ENCODE measurements at regions not wholly inside any gene's neighbourhood (a gene's known extent, or its start where the extent isn't known, plus 50 kb on each side); places are given as distances from the start of the nearest gene placed in this dataset.
"Not testable (repeated sequence)": the region's sequence is repeated elsewhere in the genome, so short reads cannot be mapped to it uniquely, and the experiment has no call there.

DNA sequence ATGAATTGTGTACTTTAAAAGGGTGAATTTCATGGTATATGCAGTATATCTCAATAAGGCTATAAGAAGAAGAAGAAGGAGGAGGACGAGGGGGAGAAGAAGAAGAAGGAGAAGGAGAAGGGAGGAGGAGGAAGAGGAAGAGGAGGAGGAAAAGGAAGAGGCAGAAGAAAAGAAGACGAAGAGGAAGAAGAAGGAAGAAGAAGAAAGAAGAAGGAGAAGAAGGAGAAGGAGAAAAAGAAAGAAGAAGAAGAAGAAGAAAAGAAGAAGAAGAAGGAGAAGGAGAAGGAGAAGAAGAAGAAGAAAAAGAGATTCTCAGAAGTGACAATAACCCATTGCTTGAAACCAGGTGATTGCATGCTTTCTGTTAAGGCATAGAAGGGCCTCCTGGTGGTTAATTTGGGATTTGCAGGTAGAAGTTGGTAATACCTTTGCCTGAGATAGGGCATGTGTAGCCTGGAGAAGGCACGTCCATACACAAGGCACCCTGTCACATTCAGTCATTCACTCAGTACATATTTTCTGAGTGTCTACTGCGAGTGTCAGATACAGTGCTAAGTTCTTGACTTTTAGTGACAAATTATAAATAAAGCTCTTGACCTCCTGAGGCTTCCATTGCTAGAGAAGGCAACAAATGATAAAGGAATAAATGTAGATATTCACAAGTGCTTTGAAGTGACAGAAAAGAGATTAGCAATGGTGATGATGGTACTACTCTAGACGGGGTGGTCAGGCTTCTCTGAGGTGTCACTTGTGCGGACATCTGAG, 231.3 kb downstream of the NPR3 start:
- Mint-ChIP-seq H3K27me3 (ENCODE audit: low read depth) (no peaks in the 10 kb centered on the region), H3K4me1 (ENCODE audit: low read depth) (no peaks in the 10 kb centered on the region), H3K36me3 (ENCODE audit: insufficient read depth) (no peaks in the 10 kb centered on the region), H3K4me3 (no peak overlapping the region), H3K9me3 (peaks cover 3% of the 10 kb centered on the region)
- ATAC-seq = no peak
- no peak for DNase-seq

DNA sequence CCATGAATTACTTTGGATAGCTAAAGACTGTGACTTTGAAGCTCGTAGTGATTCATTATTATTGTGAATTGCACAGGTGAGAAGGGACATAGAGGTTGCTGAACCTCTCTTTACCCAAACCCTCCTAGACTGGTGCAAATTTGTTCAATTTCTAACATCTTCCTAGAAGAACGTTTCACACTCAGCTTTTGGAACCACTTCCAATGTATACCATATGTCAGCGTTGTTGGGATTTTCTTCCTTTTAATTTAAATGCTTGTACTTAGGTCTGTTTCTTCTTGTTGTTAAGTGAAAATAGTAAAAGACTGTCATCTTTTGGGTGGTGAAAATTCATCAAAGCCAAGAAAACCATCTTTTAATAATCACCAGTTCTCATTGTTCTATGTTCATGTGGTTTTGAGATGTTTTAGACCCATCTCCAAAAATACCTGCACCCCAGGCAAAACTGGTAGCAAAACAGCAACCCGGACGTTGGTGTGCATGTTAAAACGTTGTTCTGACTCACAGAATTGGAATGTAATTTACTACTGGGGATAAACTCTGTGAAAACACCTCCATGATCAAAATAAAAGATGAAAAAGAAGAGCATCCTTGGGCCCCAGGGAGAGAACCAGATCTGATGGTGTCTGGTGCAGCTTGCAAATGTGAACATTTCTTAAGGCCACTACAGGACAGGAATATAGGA, 238.3 kb downstream of the NPR3 start:
- Mint-ChIP-seq H3K36me3 (ENCODE audit: insufficient read depth) (no peaks in the 10 kb centered on the region), H3K27me3 (ENCODE audit: low read depth) (no peaks in the 10 kb centered on the region), H3K4me3 (no peak overlapping the region), H3K9me3 (no peaks in the 10 kb centered on the region), H3K4me1 (ENCODE audit: low read depth) (no peaks in the 10 kb centered on the region)
- DNase-seq (no peak), ATAC-seq (no peak)

DNA sequence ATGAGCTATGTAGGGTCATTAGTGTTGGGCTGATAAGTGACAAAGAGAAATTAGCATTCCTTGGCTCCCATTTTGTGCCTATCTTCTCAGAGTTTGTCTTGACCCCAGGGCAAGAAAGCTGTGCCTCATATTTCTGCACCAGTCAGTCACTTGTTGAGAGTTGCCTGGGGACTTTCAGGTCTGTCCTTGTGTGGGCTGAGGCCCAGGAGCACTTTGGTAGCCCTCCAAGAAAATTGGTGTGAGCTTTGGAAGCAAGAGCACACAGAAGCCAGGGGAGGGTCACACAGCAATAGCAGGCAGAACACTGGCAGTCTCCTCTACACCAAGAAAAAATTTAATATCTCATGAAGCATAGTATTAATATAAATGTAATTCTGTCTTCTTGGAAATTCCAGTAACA, 239.9 kb downstream of the NPR3 start:
- Mint-ChIP-seq H3K4me3 (no peak overlapping the region), H3K9me3 (no peaks in the 10 kb centered on the region), H3K36me3 (ENCODE audit: insufficient read depth) (no peaks in the 10 kb centered on the region), H3K27me3 (ENCODE audit: low read depth) (no peaks in the 10 kb centered on the region), H3K4me1 (ENCODE audit: low read depth) (no peaks in the 10 kb centered on the region)
- ATAC-seq (no peak), DNase-seq (no peak)

DNA sequence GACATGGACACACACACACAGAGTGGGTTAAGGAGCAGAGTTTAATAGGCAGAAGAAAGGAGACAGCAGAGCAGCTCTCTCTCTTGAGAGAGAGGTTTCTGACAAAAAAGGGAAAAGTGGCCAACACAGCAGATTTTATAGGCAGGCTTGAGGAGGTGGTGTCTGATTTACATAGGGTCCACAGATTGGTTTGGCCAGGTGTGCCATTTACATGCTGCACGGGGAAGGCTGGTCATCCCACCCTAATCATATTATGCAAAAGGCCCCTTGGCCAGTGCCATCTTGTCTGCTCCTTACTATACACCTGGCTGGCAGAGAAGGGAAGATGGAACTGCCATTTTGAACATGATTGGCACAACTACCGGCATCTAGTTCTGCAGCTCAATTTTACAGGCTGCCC, 240.8 kb downstream of the NPR3 start:
- peaks cover 3% of the 10 kb centered on the region for H3K9me3 Mint-ChIP-seq
- H3K4me1 Mint-ChIP-seq (ENCODE audit: low read depth) = no peaks in the 10 kb centered on the region
- ATAC-seq = no peak
- H3K36me3 Mint-ChIP-seq (ENCODE audit: insufficient read depth) = no peaks in the 10 kb centered on the region
- no peaks in the 10 kb centered on the region for H3K27me3 Mint-ChIP-seq (ENCODE audit: low read depth)
- DNase-seq = no peak
- no peak overlapping the region for H3K4me3 Mint-ChIP-seq

DNA sequence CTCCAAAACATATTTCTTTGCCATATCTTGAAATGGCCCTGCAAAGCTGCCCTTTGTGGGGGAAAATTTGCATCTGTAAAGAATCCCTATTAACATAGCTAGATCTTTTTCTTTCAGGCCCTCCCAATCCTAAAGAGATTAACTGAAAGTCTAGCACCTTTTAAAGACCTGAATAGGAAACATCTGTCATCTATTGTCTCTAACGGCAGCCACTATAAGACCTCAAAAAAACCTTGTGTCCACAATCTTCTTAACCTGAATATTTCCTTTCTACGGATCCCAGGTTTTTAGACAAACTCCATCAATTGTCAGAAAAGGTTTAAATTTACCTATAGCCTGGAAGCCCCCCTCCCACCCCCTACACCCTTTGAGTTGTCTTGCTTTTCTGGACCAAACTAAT, 241.3 kb downstream of the NPR3 start:
- DNase-seq; H3K4me1 Mint-ChIP-seq (ENCODE audit: low read depth); H3K4me3 Mint-ChIP-seq; H3K36me3 Mint-ChIP-seq (ENCODE audit: insufficient read depth); H3K9me3 Mint-ChIP-seq; H3K27me3 Mint-ChIP-seq (ENCODE audit: low read depth); ATAC-seq: not testable (repeated sequence)

DNA sequence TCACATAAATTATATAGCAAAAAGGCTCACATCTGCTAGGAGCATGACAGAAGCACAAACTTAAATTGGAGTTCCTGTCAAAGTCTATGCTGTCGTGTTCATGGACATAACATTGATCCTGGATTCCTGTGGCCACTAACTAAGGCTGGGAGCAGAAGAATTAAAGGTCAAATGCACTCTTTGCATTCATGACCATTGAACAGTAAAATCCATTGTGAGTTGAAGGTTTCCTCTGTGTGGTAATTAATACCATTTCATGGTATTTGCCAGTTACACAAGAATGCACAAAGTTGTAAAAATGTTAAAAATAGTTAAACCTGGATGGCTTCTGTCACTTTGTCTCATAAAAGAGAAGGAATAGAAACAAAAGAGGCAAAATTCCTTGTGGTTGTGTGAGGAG, 242.6 kb downstream of the NPR3 start:
- H3K27me3 Mint-ChIP-seq (ENCODE audit: low read depth) = no peaks in the 10 kb centered on the region
- ATAC-seq (no peak), DNase-seq (no peak)

DNA sequence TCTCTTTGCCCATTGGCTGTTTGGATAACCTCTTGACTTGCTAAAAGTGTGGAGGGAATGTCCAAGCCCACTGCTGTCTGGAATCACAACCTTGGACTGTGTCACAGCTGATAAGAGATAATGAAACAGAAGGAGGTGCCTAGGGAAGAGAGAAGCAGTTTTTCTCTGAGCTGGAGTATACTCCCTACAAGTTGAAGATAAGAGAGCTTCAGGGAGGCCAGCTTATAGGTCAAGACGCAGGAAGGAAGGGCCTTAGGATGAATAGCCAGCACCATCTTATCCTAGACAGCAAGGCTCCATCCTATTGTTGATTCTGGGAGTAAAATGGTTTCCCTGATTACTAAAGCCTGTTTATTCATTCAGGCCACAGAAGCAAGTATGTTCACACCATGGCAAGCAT, 244.7 kb downstream of the NPR3 start:
- no peaks in the 10 kb centered on the region for H3K36me3 Mint-ChIP-seq (ENCODE audit: insufficient read depth)
- no peaks in the 10 kb centered on the region for H3K27me3 Mint-ChIP-seq (ENCODE audit: low read depth)

More for the DNA sequence above, 242.6 kb downstream of the NPR3 start:
- H3K9me3 Mint-ChIP-seq = peaks cover 10% of the 10 kb centered on the region
- H3K4me3 Mint-ChIP-seq = no peak overlapping the region
- H3K36me3 Mint-ChIP-seq (ENCODE audit: insufficient read depth) = no peaks in the 10 kb centered on the region
- H3K4me1 Mint-ChIP-seq (ENCODE audit: low read depth) = no peaks in the 10 kb centered on the region

DNA sequence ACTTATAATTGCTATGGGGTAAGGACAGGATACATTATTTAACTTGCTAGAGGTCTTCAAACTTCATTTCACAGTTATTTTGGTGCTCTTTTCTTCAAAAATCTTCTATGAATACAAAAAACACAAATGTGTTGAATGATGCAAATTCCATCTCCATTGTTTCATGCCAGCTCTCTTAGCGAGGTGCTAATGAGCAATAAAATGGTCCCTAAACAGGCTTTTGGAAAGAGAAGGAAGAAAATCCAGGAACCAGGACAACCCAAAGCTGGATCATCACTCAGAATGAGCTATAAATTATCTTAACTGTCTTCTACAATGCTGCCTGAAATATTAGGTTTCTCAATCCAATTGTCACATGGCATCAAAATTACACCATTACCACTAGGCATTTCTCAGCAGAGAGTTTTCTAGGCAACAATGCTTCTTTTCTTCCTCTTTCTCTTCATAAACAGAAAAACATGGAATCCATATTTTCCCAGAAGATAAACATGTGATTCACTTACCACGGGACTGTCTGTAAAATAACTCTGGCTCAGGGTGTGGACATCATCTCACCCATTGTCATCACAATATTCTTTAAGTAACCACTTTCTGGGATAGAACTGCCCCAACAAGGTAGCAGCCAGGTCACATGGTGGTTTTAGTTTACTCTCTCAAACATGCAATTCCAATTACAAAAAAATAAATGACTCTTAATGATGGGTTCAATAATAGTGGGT, 249.4 kb downstream of the NPR3 start:
- H3K9me3 Mint-ChIP-seq = peaks cover 13% of the 10 kb centered on the region
- ATAC-seq (no peak), DNase-seq (no peak)
- H3K4me3 Mint-ChIP-seq = no peak overlapping the region
- no peaks in the 10 kb centered on the region for H3K4me1 Mint-ChIP-seq (ENCODE audit: low read depth)
- no peaks in the 10 kb centered on the region for H3K36me3 Mint-ChIP-seq (ENCODE audit: insufficient read depth)
- no peaks in the 10 kb centered on the region for H3K27me3 Mint-ChIP-seq (ENCODE audit: low read depth)

More for the DNA sequence above, 244.7 kb downstream of the NPR3 start:
- Mint-ChIP-seq H3K9me3 (peaks cover 10% of the 10 kb centered on the region), H3K4me1 (ENCODE audit: low read depth) (no peaks in the 10 kb centered on the region), H3K4me3 (no peak overlapping the region)
- no peak for DNase-seq
- no peak for ATAC-seq

DNA sequence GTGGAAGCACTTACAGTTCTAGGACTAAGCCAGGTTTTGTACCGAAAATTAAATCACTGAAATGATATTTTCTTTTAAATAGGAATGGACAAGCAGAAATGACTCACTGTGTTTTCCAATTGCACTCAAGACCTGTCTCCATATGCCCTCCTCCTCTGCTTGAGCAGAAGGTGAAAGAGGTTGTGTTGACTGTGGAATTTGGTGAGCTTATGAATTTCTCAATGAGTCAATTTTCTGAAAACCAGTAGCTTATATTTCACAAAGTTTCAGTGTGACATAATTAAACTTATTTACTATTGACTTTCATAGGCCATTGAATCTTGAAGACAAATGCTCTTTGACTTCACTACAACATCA, 249.9 kb downstream of the NPR3 start:
- H3K27me3 Mint-ChIP-seq (ENCODE audit: low read depth) = no peaks in the 10 kb centered on the region
- H3K4me3 Mint-ChIP-seq = no peak overlapping the region
- DNase-seq = no peak
- peaks cover 13% of the 10 kb centered on the region for H3K9me3 Mint-ChIP-seq
- no peak for ATAC-seq
- no peaks in the 10 kb centered on the region for H3K4me1 Mint-ChIP-seq (ENCODE audit: low read depth)
- no peaks in the 10 kb centered on the region for H3K36me3 Mint-ChIP-seq (ENCODE audit: insufficient read depth)

DNA sequence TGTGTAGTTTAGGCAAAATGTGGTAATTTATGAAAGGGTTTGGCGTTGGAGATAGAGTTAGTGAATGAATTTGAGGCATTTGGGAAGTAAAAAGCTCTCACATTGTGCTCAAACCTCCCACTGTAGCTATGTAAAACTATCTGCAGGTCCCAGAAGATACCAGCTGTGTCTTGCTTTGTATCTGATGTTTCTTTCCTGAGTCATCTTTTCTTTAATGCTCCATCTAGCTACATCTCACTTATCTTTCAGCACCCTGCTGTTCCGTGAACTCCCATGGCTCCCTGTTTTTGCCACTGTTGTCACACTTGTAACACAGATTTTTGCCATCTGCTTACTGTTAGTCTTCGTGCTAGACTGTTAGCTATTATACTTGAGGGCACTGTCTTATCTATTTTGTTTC, 253.1 kb downstream of the NPR3 start:
- no peak overlapping the region for H3K4me3 Mint-ChIP-seq
- ATAC-seq = no peak
- H3K9me3 Mint-ChIP-seq = peaks cover 3% of the 10 kb centered on the region
- H3K27me3 Mint-ChIP-seq (ENCODE audit: low read depth) = no peaks in the 10 kb centered on the region
- no peaks in the 10 kb centered on the region for H3K36me3 Mint-ChIP-seq (ENCODE audit: insufficient read depth)
- DNase-seq = no peak
- H3K4me1 Mint-ChIP-seq (ENCODE audit: low read depth) = no peaks in the 10 kb centered on the region

DNA sequence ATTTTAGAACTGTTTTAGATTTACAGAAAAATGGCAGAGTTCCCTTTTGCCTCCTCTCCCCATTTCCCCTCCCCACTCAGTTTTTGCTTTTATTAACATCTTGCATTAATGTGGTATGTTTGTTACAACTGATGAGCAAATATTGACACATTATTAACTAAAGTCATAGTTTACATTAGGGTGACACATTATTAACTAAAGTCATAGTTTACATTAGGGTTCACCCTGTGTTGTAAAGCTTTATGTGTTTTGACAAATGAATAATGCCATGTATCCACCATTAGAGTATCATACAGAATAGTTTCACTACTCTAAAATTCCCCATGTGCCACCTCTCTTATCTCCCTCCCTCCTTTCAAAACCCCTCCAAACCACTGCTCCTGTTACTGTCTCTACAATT, 262.5 kb downstream of the NPR3 start:
- Mint-ChIP-seq H3K4me1 (ENCODE audit: low read depth) (no peaks in the 10 kb centered on the region), H3K9me3 (no peaks in the 10 kb centered on the region), H3K36me3 (ENCODE audit: insufficient read depth) (no peaks in the 10 kb centered on the region), H3K27me3 (ENCODE audit: low read depth) (no peaks in the 10 kb centered on the region), H3K4me3 (no peak overlapping the region)
- ATAC-seq (no peak), DNase-seq (no peak)

DNA sequence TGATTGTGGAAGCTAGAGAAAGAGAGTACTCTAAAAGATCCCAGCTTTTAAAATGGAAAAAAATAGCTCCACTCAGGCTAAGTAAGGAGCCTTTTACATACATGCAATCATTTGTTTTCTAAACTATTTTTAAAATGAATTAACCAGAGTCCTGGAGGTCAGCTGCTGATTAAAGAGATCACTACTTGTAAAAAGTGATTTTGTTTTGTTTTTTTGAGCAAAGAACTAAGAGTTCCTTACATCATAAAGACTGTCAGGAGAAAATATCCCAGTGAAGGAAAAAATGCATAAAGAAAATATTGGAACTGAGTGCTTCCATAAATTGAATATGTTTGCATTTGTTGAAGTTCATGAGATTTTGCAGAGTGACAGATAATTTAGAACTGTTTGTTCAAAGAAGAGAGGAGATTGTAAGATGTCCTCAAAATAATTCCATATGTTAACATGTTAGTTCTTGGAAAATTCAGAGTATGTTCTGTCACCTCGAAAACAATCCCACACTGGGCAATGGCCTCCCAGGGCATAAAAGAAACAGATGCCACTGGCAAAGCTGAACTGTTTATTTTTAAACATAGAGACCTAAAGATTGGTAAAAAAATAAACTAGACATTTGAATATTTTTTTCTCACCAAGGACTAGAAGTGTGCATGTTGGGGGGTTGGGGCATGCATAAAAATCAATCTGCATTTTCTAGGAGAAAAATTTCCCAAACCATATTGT, 264.7 kb downstream of the NPR3 start:
- no peak overlapping the region for H3K4me3 Mint-ChIP-seq
- H3K4me1 Mint-ChIP-seq (ENCODE audit: low read depth) = no peaks in the 10 kb centered on the region
- no peak for DNase-seq
- H3K9me3 Mint-ChIP-seq = peaks cover 13% of the 10 kb centered on the region
- H3K36me3 Mint-ChIP-seq (ENCODE audit: insufficient read depth) = no peaks in the 10 kb centered on the region
- ATAC-seq = no peak
- no peaks in the 10 kb centered on the region for H3K27me3 Mint-ChIP-seq (ENCODE audit: low read depth)

DNA sequence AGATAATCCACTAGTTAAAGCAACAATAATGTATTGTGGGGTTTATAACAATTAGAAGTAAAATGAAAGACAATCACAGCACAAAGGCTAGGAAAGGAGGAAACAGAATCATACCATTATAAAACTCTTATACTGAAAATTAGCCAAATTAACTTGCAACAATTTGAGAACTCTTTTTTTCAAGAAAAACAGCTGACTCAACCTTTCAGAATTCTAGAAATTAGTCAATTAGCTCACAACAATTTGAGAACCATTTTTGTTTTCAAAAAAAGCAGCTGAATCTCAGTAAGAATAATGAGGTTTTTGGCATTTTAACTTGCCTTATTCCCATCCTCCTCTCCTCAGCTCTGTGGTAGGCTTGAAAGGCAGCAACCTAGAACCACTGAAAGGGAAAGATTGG, 269.9 kb downstream of the NPR3 start:
- DNase-seq (no peak), ATAC-seq (no peak)
- no peak overlapping the region for H3K4me3 Mint-ChIP-seq
- H3K4me1 Mint-ChIP-seq (ENCODE audit: low read depth) = no peaks in the 10 kb centered on the region
- peaks cover 22% of the 10 kb centered on the region for H3K9me3 Mint-ChIP-seq
- H3K27me3 Mint-ChIP-seq (ENCODE audit: low read depth) = no peaks in the 10 kb centered on the region
- no peaks in the 10 kb centered on the region for H3K36me3 Mint-ChIP-seq (ENCODE audit: insufficient read depth)

DNA sequence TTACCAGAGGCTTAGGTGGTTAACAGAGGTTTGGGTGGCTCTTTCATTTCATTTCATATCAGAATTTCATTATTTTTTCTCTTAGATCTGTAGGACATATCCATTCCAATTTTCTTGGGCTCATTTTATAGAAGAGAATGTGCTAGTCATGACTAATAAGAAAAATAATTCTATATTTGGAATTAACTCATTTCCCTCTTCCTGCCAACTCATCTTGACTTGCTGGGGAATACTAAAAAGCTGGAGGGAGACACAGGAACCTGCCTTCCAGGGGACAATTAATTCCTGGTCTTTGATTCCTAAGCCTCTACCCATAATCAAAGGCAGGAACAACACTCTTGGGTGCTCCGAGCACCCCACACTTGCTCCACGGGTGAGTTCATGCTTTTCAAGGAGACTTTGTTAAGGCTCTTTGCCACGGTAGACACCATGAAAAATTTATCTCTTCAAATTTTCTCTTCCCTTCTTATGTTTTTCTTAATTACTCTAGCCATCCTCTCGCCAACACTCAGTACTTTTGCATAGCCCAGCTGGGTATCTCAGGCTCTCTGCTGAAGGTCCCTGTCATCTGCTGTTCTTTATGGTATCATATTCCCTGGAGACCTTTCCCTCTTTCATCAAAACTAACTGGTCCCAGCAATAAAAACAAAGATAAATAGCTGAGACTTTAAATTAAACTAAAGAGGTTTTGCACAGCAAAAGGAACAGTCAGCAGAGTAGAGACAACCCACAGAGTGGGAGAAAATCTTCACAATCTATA, 273.9 kb downstream of the NPR3 start:
- peaks cover 14% of the 10 kb centered on the region for H3K9me3 Mint-ChIP-seq

More for the DNA sequence above, 273.9 kb downstream of the NPR3 start:
- no peaks in the 10 kb centered on the region for H3K27me3 Mint-ChIP-seq (ENCODE audit: low read depth)
- H3K4me3 Mint-ChIP-seq = no peak overlapping the region
- no peaks in the 10 kb centered on the region for H3K36me3 Mint-ChIP-seq (ENCODE audit: insufficient read depth)
- no peak for ATAC-seq
- H3K4me1 Mint-ChIP-seq (ENCODE audit: low read depth) = no peaks in the 10 kb centered on the region
- no peak for DNase-seq

Measured in activated T-cell treated with anti-CD3 and anti-CD28 coated beads, Interleukin-2, amount 50 U/mL, for 4 hours (primary cell).